HCT116 (cell line): ENCODE measurements at regions not wholly inside any gene's neighbourhood (a gene's known extent, or its start where the extent isn't known, plus 50 kb on each side); places are given as distances from the start of the nearest gene placed in this dataset.

Experiments
- ATAC-seq: fragments of 200-7000 bp; cut with Tn5 transposase; 2 replicates; pipeline ENCODE4 v1.9.1; 2020; ENCODE audit warnings: mild to moderate bottlenecking, moderate library complexity
- BruUV-seq: library from RNA; stranded (reverse); fragments of 400-500 nt; replicated peaks from 2 replicates; lab custom pipeline; 2021; lab: Mats Ljungman, UMichigan
- CTCF ChIA-PET: fragments of 300-600 bp; sonication (Branson Sonifier 250); formaldehyde crosslinking; loops from one replicate; lab custom pipeline; 2021; ENCODE audit warnings: antibody characterized with exemption; lab: Charles Lee
- POLR2A ChIA-PET: fragments of 300-600, 350-600 bp; sonication (Branson Sonifier 250); formaldehyde crosslinking; loops from one replicate; lab custom pipeline; 2021; ENCODE audit warnings: antibody characterized with exemption; lab: Charles Lee
- RAD21 ChIA-PET, 2 experiments: fragments of 300-600 bp; sonication (Branson Sonifier 250); formaldehyde crosslinking; loops; one replicate each; lab custom pipeline; 2023; ENCODE audit warnings: low total read pairs in 2 of 2; ENCODE audit not compliant: uncharacterized antibody in 2 of 2, unreplicated experiment in 2 of 2, low non-redundant PET in 1 of 2; lab: Charles Lee
- DNase-seq: peaks from one replicate; pipeline ENCODE4 v3.0.0-alpha.2; 2010; ENCODE audit warnings: low read depth, low spot score
- H2AFZ ChIP-seq: fragments of 200-600 bp; shearing (Covaris generic), sonication (generic); 2 replicates; pipeline ENCODE4 v1.6.1; 2017; ENCODE audit warnings: low read depth, mixed run types, mixed read lengths, antibody characterized with exemption, low read length; ENCODE audit not compliant: poor library complexity, severe bottlenecking
- H3K27ac ChIP-seq: 2 replicates; pipeline ENCODE4 v1.5.1; 2012; ENCODE audit warnings: low read depth, low read length
- H3K27me3 ChIP-seq: fragments of 200-600 bp; sonication (generic); 2 replicates; pipeline ENCODE4 v1.6.1; 2016; ENCODE audit warnings: mixed run types, low read length, mixed read lengths; ENCODE audit not compliant: insufficient read depth
- H3K36me3 ChIP-seq, 2 experiments: fragments of 200-500 bp in 1 of 2; fragments of 200-600 bp in 1 of 2; sonication (Bioruptor generic) in 1 of 2; sonication (generic) in 1 of 2; 2 replicates each; pipeline versions ENCODE4 v1.5.1 to v1.6.1; 2014 to 2016; ENCODE audit warnings: low read length in 2 of 2, inconsistent platforms in 1 of 2, mixed read lengths in 1 of 2, mixed run types in 1 of 2; ENCODE audit not compliant: insufficient read depth in 2 of 2, control insufficient read depth in 1 of 2
- H3K4me1 ChIP-seq, 2 experiments: fragments of 200-600 bp in 1 of 2; sonication (generic) in 1 of 2; 2 replicates each; pipeline versions ENCODE4 v1.5.1 to v1.6.1; 2012 to 2017; ENCODE audit warnings: low read length in 2 of 2, inconsistent platforms in 1 of 2, mild to moderate bottlenecking in 1 of 2, mixed read lengths in 1 of 2, mixed run types in 1 of 2, moderate library complexity in 1 of 2; ENCODE audit not compliant: insufficient read depth in 2 of 2, control insufficient read depth in 1 of 2
- H3K4me2 ChIP-seq: fragments of 200-600 bp; sonication (generic); 2 replicates; pipeline ENCODE4 v1.6.1; 2017; ENCODE audit warnings: mixed run types, low read length, mixed read lengths
- H3K4me3 ChIP-seq, 2 experiments: fragments of 200-600 bp in 1 of 2; sonication (generic) in 1 of 2; replicated peaks in 1 of 2; 2 replicates each; pipeline ENCODE4 v1.5.1; 2011 to 2016; ENCODE audit warnings: low read length in 2 of 2, control low read depth in 1 of 2, low read depth in 1 of 2, mild to moderate bottlenecking in 1 of 2, mixed read lengths in 1 of 2, mixed run types in 1 of 2
- H3K79me2 ChIP-seq: fragments of 200-600 bp; sonication (generic); 2 replicates; pipeline ENCODE4 v1.6.1; 2017; ENCODE audit warnings: mild to moderate bottlenecking, mixed run types, low read length, moderate library complexity, mixed read lengths; ENCODE audit not compliant: insufficient read depth
- H3K9ac ChIP-seq: fragments of 200-600 bp; sonication (generic); 2 replicates; pipeline ENCODE4 v1.6.1; 2016; ENCODE audit warnings: low read length, mixed read lengths
- H3K9me2 ChIP-seq: fragments of 200-600 bp; sonication (generic), shearing (Covaris generic); 2 replicates; pipeline ENCODE4 v1.6.1; 2017; ENCODE audit warnings: mixed run types, mild to moderate bottlenecking, moderate library complexity; ENCODE audit not compliant: insufficient read depth
- H3K9me3 ChIP-seq, 2 experiments: fragments of 200-500 bp in 1 of 2; fragments of 200-600 bp in 1 of 2; sonication (Bioruptor generic) in 1 of 2; sonication (generic) in 1 of 2; 2 replicates each; pipeline ENCODE4 v1.6.1; 2014 to 2017; ENCODE audit warnings: low read length in 2 of 2, mixed read lengths in 2 of 2, inconsistent platforms in 1 of 2, low read depth in 1 of 2, mild to moderate bottlenecking in 1 of 2, mixed run types in 1 of 2, moderate library complexity in 1 of 2; ENCODE audit not compliant: control insufficient read depth in 1 of 2, insufficient read depth in 1 of 2
- H4K20me1 ChIP-seq: fragments of 200-600 bp; sonication (generic), shearing (Covaris generic); 2 replicates; pipeline ENCODE4 v1.6.1; 2017; ENCODE audit warnings: mixed run types, mild to moderate bottlenecking, moderate library complexity; ENCODE audit not compliant: insufficient read depth
- ATF3 ChIP-seq: IDR thresholded peaks from 2 replicates; pipeline ENCODE4 v1.6.1; 2012
- CEBPB ChIP-seq: IDR thresholded peaks from 2 replicates; pipeline ENCODE4 v1.6.1; 2012; ENCODE audit warnings: low read depth
- EZH2phosphoT487 ChIP-seq: fragments of 200-600 bp; IDR thresholded peaks from 2 replicates; pipeline ENCODE4 v1.6.1; 2018; ENCODE audit warnings: antibody characterized with exemption, borderline replicate concordance
- FOSL1 ChIP-seq: IDR thresholded peaks from 2 replicates; pipeline ENCODE4 v1.6.1; 2012; ENCODE audit warnings: low read depth
- JUND ChIP-seq: IDR thresholded peaks from 2 replicates; pipeline ENCODE4 v1.6.1; 2012
- POLR2AphosphoS5 ChIP-seq: IDR thresholded peaks from 2 replicates; pipeline ENCODE4 v1.6.1; 2011; ENCODE audit warnings: mild to moderate bottlenecking, low read depth, low read length, moderate library complexity
- SP1 ChIP-seq: IDR thresholded peaks from 2 replicates; pipeline ENCODE4 v1.6.1; 2012; ENCODE audit warnings: low read depth
- TCF7L2 ChIP-seq: IDR thresholded peaks from 2 replicates; pipeline ENCODE4 v1.7.0; 2011; ENCODE audit warnings: borderline replicate concordance, inconsistent platforms; ENCODE audit not compliant: insufficient read depth, insufficient read length; ENCODE audit errors: extremely low read depth
- YY1 ChIP-seq: IDR thresholded peaks from 2 replicates; pipeline ENCODE4 v1.6.1; 2011; ENCODE audit warnings: low read length, low read depth, moderate library complexity, mild to moderate bottlenecking; ENCODE audit not compliant: insufficient replicate concordance; ENCODE audit errors: extremely low read depth
- ZFX ChIP-seq: fragments of 450-650 bp; IDR thresholded peaks from 2 replicates; pipeline ENCODE4 v1.6.1; 2017
- ZNF274 ChIP-seq: fragments of 200-500 bp; sonication (Bioruptor generic); IDR thresholded peaks from 2 replicates; pipeline ENCODE4 v1.6.1; 2014; ENCODE audit warnings: mild to moderate bottlenecking, low read depth, low read length, inconsistent platforms
- intact Hi-C: fragments of 100-400 bp; cut with micrococcal nuclease; formaldehyde crosslinking; loops from 2 replicates; pipeline ENCODE4 v1.10.0; 2022

- ATAC-seq (no peak), DNase-seq (peak; percentile 2)
- H3K9ac ChIP-seq, result no peak overlapping the region
- H2AFZ ChIP-seq, result no peak overlapping the region
- H3K27me3 ChIP-seq, result no peaks in the 10 kb centered on the region
- POLR2A ChIA-PET, result no interaction called here
- H3K4me1 ChIP-seq, result no peaks in the 10 kb centered on the region
- BruUV-seq, result no TSS peak
- H3K9me3 ChIP-seq, result no peaks in the 10 kb centered on the region
- no peak overlapping the region for H3K4me2 ChIP-seq
- RAD21 ChIA-PET, result no interaction called here
- no peaks in the 10 kb centered on the region for H4K20me1 ChIP-seq
- H3K36me3 ChIP-seq, result no peaks in the 10 kb centered on the region
- intact Hi-C loops, result no loop called here
- CTCF ChIA-PET, result no interaction called here
- H3K27ac ChIP-seq, result no peak overlapping the region
- no peak overlapping the region for H3K4me3 ChIP-seq
- no peaks in the 10 kb centered on the region for H3K79me2 ChIP-seq
- H3K9me2 ChIP-seq, result no peaks in the 10 kb centered on the region
- TF ChIP-seq ZFX (no peak), YY1 (no peak), FOSL1 (no peak), SP1 (no peak), JUND (peak; percentile 20; the same call in 1 of the 2 replicates), POLR2AphosphoS5 (no peak), ZNF274 (no peak), EZH2phosphoT487 (no peak)
These were observed 105.6 kb upstream of the SMIM31 start for GRCh38 chr4:164648151-164648848.

- ChIA-PET RAD21 (no interaction called here), CTCF (no interaction called here), POLR2A (no interaction called here)
- Histone ChIP-seq H3K27me3 (no peaks in the 10 kb centered on the region), H3K4me2 (no peak overlapping the region), H3K9me2 (no peaks in the 10 kb centered on the region), H3K4me3 (no peak overlapping the region), H3K27ac (no peak overlapping the region), H4K20me1 (no peaks in the 10 kb centered on the region), H3K9me3 (no peaks in the 10 kb centered on the region), H3K4me1 (no peaks in the 10 kb centered on the region), H3K9ac (no peak overlapping the region), H3K36me3 (no peaks in the 10 kb centered on the region), H2AFZ (no peak overlapping the region), H3K79me2 (no peaks in the 10 kb centered on the region)
- no TSS peak for BruUV-seq
- no peak for TF ChIP-seq ZNF274
- no peak for TF ChIP-seq CEBPB
- TF ChIP-seq ATF3, result no peak
- no peak for TF ChIP-seq POLR2AphosphoS5
- no peak for TF ChIP-seq TCF7L2
- TF ChIP-seq EZH2phosphoT487, result no peak
- ATAC-seq (no peak), DNase-seq (no peak)
- intact Hi-C loops, result no loop called here
These were observed 105.1 kb upstream of the SMIM31 start for GRCh38 chr4:164648849-164649212.
